ENCODE measurements at regions not wholly inside any gene's neighbourhood (a gene's known extent, or its start where the extent isn't known, plus 50 kb on each side); places are given as distances from the start of the nearest gene placed in this dataset.

GRCh38 chr3:30227571-30228301 lies 378.7 kb upstream of the TGFBR2 start:
- 0 out of 4 replicates have a peak, but pooled peaks cover 0 to 3% of the 10 kb centered on the region in 2 experiments for H3K79me1 ChIP-seq (ENCODE audit: low read depth in 1 of 2, low read length in 2 of 2)
- intact Hi-C loops (cut with micrococcal nuclease): no loop called here
- H3K56ac ChIP-seq (ENCODE audit: extremely low read depth, insufficient read depth, low read length): no peak overlapping the region
- H2BK5ac ChIP-seq (ENCODE audit: low read depth, low read length, poor library complexity, severe bottlenecking): peak overlapping the region; percentile 84
- peak overlapping the region; percentile 90 for H3K18ac ChIP-seq (ENCODE audit: low read depth, low read length)
- H3K9me1 ChIP-seq (ENCODE audit: insufficient read depth, low read length): peaks cover 5% of the 10 kb centered on the region
- ATAC-seq (ENCODE audit: low read depth) (peak; percentile 83), DNase-seq (peak; percentile 96)
- H3K27ac ChIP-seq (ENCODE audit: insufficient read depth, low read length): peak overlapping the region; percentile 66; the same call in 1 of the 2 replicates
- H2BK20ac ChIP-seq (ENCODE audit: low read depth, low read length): peak overlapping the region; percentile 86; the same call in 1 of the 2 replicates
- ChIA-PET CTCF (no interaction called here), POLR2A (ENCODE audit: unreplicated experiment) (no interaction called here)
- no peak overlapping the region for H2AK9ac ChIP-seq (replicated peaks; ENCODE audit: low read depth, low read length, poor library complexity)
- no peak overlapping the region for H4K91ac ChIP-seq (ENCODE audit: insufficient read depth, low read depth, low read length)
- H4K20me1 ChIP-seq (ENCODE audit: insufficient read depth, low read length): no peaks in the 10 kb centered on the region
- H3K4me2 ChIP-seq (ENCODE audit: low read depth, low read length): peak overlapping the region; percentile 78; the same call in 1 of the 2 replicates
- no peak overlapping the region for H2AK5ac ChIP-seq (ENCODE audit: low read depth, low read length)
- H3K4me1 ChIP-seq (ENCODE audit: control insufficient read depth, insufficient read depth, low read length): peaks cover 18% of the 10 kb centered on the region
- dilution Hi-C loops (cut with HindIII; ENCODE audit: low sequenced_read_pairs, unreplicated experiment): no loop called here
- no TSS peak for BruUV-seq (replicated peaks)
- peak overlapping the region; percentile 44 to 73; a peak in 2 of 4 replicates for H4K8ac ChIP-seq (ENCODE audit: low read depth in 2 of 2, low read length in 2 of 2)
- H3K9me3 ChIP-seq (ENCODE audit: control insufficient read depth, insufficient read depth, low read length): no peaks in the 10 kb centered on the region
- H4K5ac ChIP-seq (ENCODE audit: low read depth, low read length): peak overlapping the region; percentile 70; the same call in 1 of the 2 replicates
- no peak overlapping the region for H3K4me3 ChIP-seq (ENCODE audit: insufficient read depth, low read depth, low read length)
- peak overlapping the region; percentile 79; the same call in 1 of the 2 replicates for H3K23ac ChIP-seq (ENCODE audit: low read depth, low read length)
- no peaks in the 10 kb centered on the region for H3K27me3 ChIP-seq (ENCODE audit: control insufficient read depth, insufficient read depth, low read length)
- H3K36me3 ChIP-seq (ENCODE audit: control insufficient read depth, insufficient read depth, low read length): no peaks in the 10 kb centered on the region
- in situ Hi-C loops (cut with MboI; ENCODE audit: low sequenced_read_pairs): no loop called here
- no peak overlapping the region for H3K9ac ChIP-seq (ENCODE audit: low read depth, low read length)
- peak overlapping the region; percentile 92 for H2BK120ac ChIP-seq (ENCODE audit: low read depth, low read length)
- no CpG with 5 or more reads among the region's 2 CpGs for WGBS, 2 experiments (ENCODE audit: extremely low coverage in 2 of 2, insufficient read length in 1 of 2)
- H3K14ac ChIP-seq (replicated peaks; ENCODE audit: low read depth, low read length): peak overlapping the region; percentile 69
- peak overlapping the region; percentile 75; the same call in 1 of the 2 replicates for H3K4ac ChIP-seq (ENCODE audit: low read depth, low read length)
- H2AFZ ChIP-seq (replicated peaks; ENCODE audit: low read length, poor library complexity): no peak overlapping the region
- H2BK15ac ChIP-seq (ENCODE audit: low read depth, low read length): 0 out of 3 replicates have a peak overlapping the region, but pooled peaks have one; percentile 2
- TF ChIP-seq SMC3 (IDR thresholded peaks at IDR 0.05; ENCODE audit: low read depth, low read length) (no peak), RAD21 (IDR thresholded peaks at IDR 0.05; ENCODE audit: low read length) (no peak), MXI1 (IDR thresholded peaks at IDR 0.05; ENCODE audit: borderline replicate concordance, low read depth, low read length) (no peak), CEBPB (IDR thresholded peaks at IDR 0.05; ENCODE audit: low read depth, low read length) (peak; percentile 96), MAZ (IDR thresholded peaks at IDR 0.05; ENCODE audit: borderline replicate concordance, low read depth, low read length) (no peak), FOS (IDR thresholded peaks at IDR 0.05; ENCODE audit: low read depth, low read length) (peak; percentile 45), BHLHE40 (IDR thresholded peaks at IDR 0.05; ENCODE audit: low read depth, low read length) (no peak), NFE2L2 (IDR thresholded peaks at IDR 0.05; ENCODE audit: low read depth, low read length) (peak; percentile 89), USF2 (IDR thresholded peaks at IDR 0.05; ENCODE audit: low read depth, low read length) (no peak), CTCF (conservative IDR thresholded peaks at IDR 0.05; ENCODE audit: low read depth, low read length) (no peak), POLR2A (IDR thresholded peaks at IDR 0.05; ENCODE audit: low read depth, low read length) (no peak), MAFK (IDR thresholded peaks at IDR 0.05; ENCODE audit: low read depth, low read length) (no peak), RCOR1 (IDR thresholded peaks at IDR 0.05; ENCODE audit: insufficient replicate concordance, low read length) (no peak), ELK1 (IDR thresholded peaks at IDR 0.05; ENCODE audit: borderline replicate concordance, low read depth, low read length) (no peak), CHD1 (IDR thresholded peaks at IDR 0.05; ENCODE audit: low read depth, low read length) (no peak)

All from IMR-90 (cell line).